ENCODE measurements at regions not wholly inside any gene's neighbourhood (a gene's known extent, or its start where the extent isn't known, plus 50 kb on each side); places are given as distances from the start of the nearest gene placed in this dataset.

- no peak for TF ChIP-seq CTCF (IDR thresholded peaks at IDR 0.05)
Observed at GRCh38 chr11:122521626-122522025, 133.9 kb upstream of the UBASH3B start.

GRCh38 chr11:122517403-122518379 is 137.8 kb upstream of the UBASH3B start:
- DNase-seq (ENCODE audit: low spot score): no peak
- TF ChIP-seq CTCF (IDR thresholded peaks at IDR 0.05): no peak
- ATAC-seq (ENCODE audit: low FRiP score): no peak

More at GRCh38 chr11:122521626-122522025, 133.9 kb upstream of the UBASH3B start:
- ATAC-seq (ENCODE audit: low FRiP score) (no peak), DNase-seq (ENCODE audit: low spot score) (no peak)

GRCh38 chr11:122516686-122517085 is 138.8 kb upstream of the UBASH3B start:
- TF ChIP-seq CTCF (IDR thresholded peaks at IDR 0.05): no peak
- DNase-seq (ENCODE audit: low spot score) (no peak), ATAC-seq (ENCODE audit: low FRiP score) (no peak)

DNA sequence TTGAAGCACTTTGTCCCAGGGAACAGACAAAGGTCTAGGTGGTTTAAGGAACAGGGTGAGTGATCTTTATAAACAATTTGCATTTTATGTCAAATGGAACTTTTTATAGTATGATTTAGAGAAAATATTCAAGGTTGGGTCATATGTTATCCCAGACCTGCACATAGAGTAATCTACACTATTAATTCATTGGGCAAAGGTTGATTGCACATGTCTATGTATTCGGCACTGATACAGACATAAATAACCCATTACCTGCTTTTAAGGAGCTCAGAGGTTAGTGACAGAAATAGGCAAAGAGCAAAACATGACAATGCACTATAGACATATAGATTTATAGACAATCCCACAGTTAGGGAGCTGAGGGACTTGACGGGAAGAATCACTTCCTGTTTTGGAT is 141.5 kb upstream of the UBASH3B start:
- DNase-seq (ENCODE audit: low spot score) (no peak), ATAC-seq (ENCODE audit: low FRiP score) (no peak)
- no peak for TF ChIP-seq CTCF (IDR thresholded peaks at IDR 0.05)

- TF ChIP-seq CTCF (IDR thresholded peaks at IDR 0.05): no peak
- ATAC-seq (ENCODE audit: low FRiP score) (no peak), DNase-seq (ENCODE audit: low spot score) (no peak)
Observed at GRCh38 chr11:122513328-122513727, 142.2 kb upstream of the UBASH3B start.

- no peak for DNase-seq (ENCODE audit: low spot score)
- no peak for TF ChIP-seq CTCF (IDR thresholded peaks at IDR 0.05)
- no peak for ATAC-seq (ENCODE audit: low FRiP score)
Observed at GRCh38 chr11:122512688-122513087, 142.8 kb upstream of the UBASH3B start.

- DNase-seq (ENCODE audit: low spot score) (no peak), ATAC-seq (ENCODE audit: low FRiP score) (no peak)
- no peak for TF ChIP-seq CTCF (IDR thresholded peaks at IDR 0.05)
Observed at GRCh38 chr11:122509899-122510298, 145.6 kb upstream of the UBASH3B start.

Data from omental fat pad (tissue), 3 donors.